A549 (cell line): ENCODE measurements at regions not wholly inside any gene's neighbourhood (a gene's known extent, or its start where the extent isn't known, plus 50 kb on each side); places are given as distances from the start of the nearest gene placed in this dataset.
A peak's percentile ranks its signal among the peaks of the same experiment; 100 is the strongest.

Experiments used
- ATAC-seq, 2 experiments: fragments of 200-7000 bp in 1 of 2; fragments of >200 bp in 1 of 2; cut with Nextera tagmentation in 1 of 2; cut with Tn5 transposase in 1 of 2; 3 replicates each; pipeline versions ENCODE4 v1.8.0 to v1.9.1; 2018 to 2020; ENCODE audit warnings: mild to moderate bottlenecking in 1 of 2, moderate library complexity in 1 of 2
- CTCF ChIA-PET: fragments of 300-600 bp; sonication (Branson Sonifier 250); formaldehyde crosslinking; extraction: SDS; loops from one replicate; lab custom pipeline; 2021; ENCODE audit warnings: antibody characterized with exemption, inconsistent platforms; lab: Yijun Ruan, JAX
- POLR2A ChIA-PET: fragments of 350-600 bp; formaldehyde crosslinking; extraction: SDS; loops from one replicate; lab custom pipeline; 2021; ENCODE audit warnings: antibody characterized with exemption, inconsistent platforms; lab: Yijun Ruan, JAX
- DNase-seq, 2 experiments: peaks; one replicate each; pipeline versions ENCODE4 v3.0.0 to v3.0.0-alpha.2; 2011 to 2016; ENCODE audit warnings: low read depth in 1 of 2, low spot score in 1 of 2
- FAIRE-seq: peaks from 2 replicates; lab custom pipeline; 2011; peaks lifted over from hg19 to GRCh38; lab: Jason Lieb, UNC
- H3K27ac ChIP-seq, 2 experiments: fragments of >200 bp; sonication (Bioruptor Twin); formaldehyde crosslinking; 3 replicates each; pipeline ENCODE4 v1.5.1; 2016 to 2017
- H3K4me1 ChIP-seq: fragments of >200 bp; sonication (Bioruptor Twin); formaldehyde crosslinking; 3 replicates; pipeline ENCODE4 v1.6.1; 2016
- H3K4me2 ChIP-seq: fragments of >200 bp; sonication (Bioruptor Twin); formaldehyde crosslinking; 3 replicates; pipeline ENCODE4 v1.6.1; 2016
- H3K4me3 ChIP-seq: fragments of >200 bp; sonication (Bioruptor Twin); formaldehyde crosslinking; 3 replicates; pipeline ENCODE4 v1.5.1; 2016
- H3K9me3 ChIP-seq: fragments of >200 bp; sonication (Bioruptor Twin); formaldehyde crosslinking; 3 replicates; pipeline ENCODE4 v1.6.1; 2016
- BHLHE40 ChIP-seq: IDR thresholded peaks from 2 replicates; pipeline ENCODE4 v1.6.1; 2012; ENCODE audit warnings: low read depth, low read length, inconsistent platforms
- CBX8 ChIP-seq: fragments of 200-600 bp; sonication (generic); IDR thresholded peaks from 2 replicates; pipeline ENCODE4 v1.6.1; 2016
- EP300 ChIP-seq, 2 experiments: fragments of >200 bp; sonication (Bioruptor Twin); formaldehyde crosslinking; IDR thresholded peaks; 2 replicates in 1 of 2; 3 replicates in 1 of 2; pipeline ENCODE4 v1.6.1; 2016 to 2017
- ESRRA ChIP-seq: fragments of 150-350 bp; IDR thresholded peaks from 2 replicates; pipeline ENCODE4 v1.6.1; 2014; ENCODE audit warnings: mild to moderate bottlenecking, low read length, borderline replicate concordance
- FOSB ChIP-seq: fragments of 250-450 bp; sonication (Bioruptor Pico); IDR thresholded peaks from 2 replicates; pipeline ENCODE4 v1.5.0; 2020; ENCODE audit warnings: mild to moderate bottlenecking, moderate library complexity
- FOSL2 ChIP-seq, 2 experiments: fragments of 450-650 bp in 1 of 2; fragments of >200 bp in 1 of 2; sonication (Bioruptor Twin) in 1 of 2; formaldehyde crosslinking; IDR thresholded peaks; 2 replicates each; pipeline versions ENCODE4 v1.5.0 to v1.6.1; 2016 to 2020; ENCODE audit warnings: mild to moderate bottlenecking in 1 of 2, moderate library complexity in 1 of 2
- HMGXB4 ChIP-seq: fragments of 250-450 bp; sonication (Bioruptor Pico); IDR thresholded peaks from 2 replicates; pipeline ENCODE4 v1.5.0; 2021; ENCODE audit warnings: mild to moderate bottlenecking, moderate library complexity, borderline replicate concordance
- HOXA7 ChIP-seq: fragments of 250-450 bp; sonication (Bioruptor Pico); IDR thresholded peaks from 2 replicates; pipeline ENCODE4 v1.5.0; 2020; ENCODE audit warnings: mild to moderate bottlenecking, moderate library complexity
- HOXB13 ChIP-seq: fragments of 250-450 bp; sonication (Bioruptor Pico); IDR thresholded peaks from 2 replicates; pipeline ENCODE4 v1.5.0; 2020; ENCODE audit warnings: low read depth, mild to moderate bottlenecking, moderate library complexity
- HOXB5 ChIP-seq: fragments of 250-450 bp; sonication (Bioruptor Pico); IDR thresholded peaks from 2 replicates; pipeline ENCODE4 v1.5.0; 2020; ENCODE audit warnings: mild to moderate bottlenecking, moderate library complexity
- JUN ChIP-seq, 2 experiments: fragments of >200 bp; sonication (Bioruptor Twin); formaldehyde crosslinking; IDR thresholded peaks; 2 replicates in 1 of 2; 3 replicates in 1 of 2; pipeline ENCODE4 v1.6.1; 2016 to 2017
- JUNB ChIP-seq: fragments of >200 bp; sonication (Bioruptor Twin); formaldehyde crosslinking; IDR thresholded peaks from 2 replicates; pipeline ENCODE4 v1.6.1; 2016
- MAX ChIP-seq: IDR thresholded peaks from 2 replicates; pipeline ENCODE4 v1.6.1; 2012
- MYC ChIP-seq: IDR thresholded peaks from 2 replicates; pipeline ENCODE4 v1.6.1; 2012; ENCODE audit warnings: mild to moderate bottlenecking, inconsistent platforms, low read length, improper control_type of control experiment, borderline replicate concordance
- PBX3 ChIP-seq: IDR thresholded peaks from 2 replicates; pipeline ENCODE4 v1.6.1; 2012
- POLR2A ChIP-seq: IDR thresholded peaks from 2 replicates; pipeline ENCODE4 v1.6.1; 2012; ENCODE audit warnings: mild to moderate bottlenecking, low read length
- RARB ChIP-seq: fragments of 250-450 bp; sonication (Bioruptor Pico); IDR thresholded peaks from 2 replicates; pipeline ENCODE4 v1.8.0; 2021; ENCODE audit warnings: mild to moderate bottlenecking, moderate library complexity
- RCOR1 ChIP-seq: fragments of 150-350 bp; IDR thresholded peaks from 2 replicates; pipeline ENCODE4 v1.6.1; 2014; ENCODE audit warnings: antibody characterized with exemption, low read length, low read depth
- REST ChIP-seq: fragments of 200-600 bp; sonication (generic); IDR thresholded peaks from 2 replicates; pipeline ENCODE4 v1.6.1; 2016; ENCODE audit warnings: antibody characterized with exemption, mild to moderate bottlenecking, moderate library complexity
- SMC3 ChIP-seq: fragments of >200 bp; sonication (Bioruptor Twin); formaldehyde crosslinking; IDR thresholded peaks from 3 replicates; pipeline ENCODE4 v1.6.1; 2018; ENCODE audit warnings: inconsistent platforms
- SREBF2 ChIP-seq: fragments of 450-650 bp; IDR thresholded peaks from 2 replicates; pipeline ENCODE4 v1.6.1; 2014; ENCODE audit warnings: mild to moderate bottlenecking, moderate library complexity
- ZNF302 ChIP-seq: fragments of 250-450 bp; sonication (Bioruptor Pico); IDR thresholded peaks from 2 replicates; pipeline ENCODE4 v1.9.0; 2021; ENCODE audit warnings: inconsistent platforms, mild to moderate bottlenecking, moderate library complexity
- ZSCAN20 ChIP-seq: fragments of 250-450 bp; sonication (Bioruptor Pico); IDR thresholded peaks from 2 replicates; pipeline ENCODE4 v1.8.0; 2022; ENCODE audit warnings: mild to moderate bottlenecking, moderate library complexity
- WGBS: methylation state at CpG from one replicate; pipeline ENCODE4 v1.1.6; 2017; ENCODE audit errors: missing lambda C conversion rate; 5-methylcytosine and 5-hydroxymethylcytosine counted together

- Histone ChIP-seq H3K4me3 (no peak overlapping the region), H3K27ac (peak overlapping the region in 1 of 2 experiments; percentile 14; a peak in 2 of 6 replicates), H3K4me2 (no peak overlapping the region), H3K4me1 (peaks cover 12% of the 10 kb centered on the region), H3K9me3 (no peaks in the 10 kb centered on the region)
- ChIA-PET CTCF (interaction anchor here (0.9 to 1.0 kb wide), 2 partner anchors 20 to 67 kb away, joined by 5 to 6 read pairs; no protein-coding TSS in a partner anchor), POLR2A (no interaction called here)
- WGBS: 89% methylated on average over 4 of the region's 4 CpGs
- FAIRE-seq: peak; percentile 54
- no peak for ATAC-seq
- DNase-seq: no peak
- no peak for TF ChIP-seq HOXB13 (CRISPR knock-in tag)
- TF ChIP-seq CBX8: no peak
- TF ChIP-seq MYC: no peak
- no peak for TF ChIP-seq EP300 (IDR thresholded peaks at IDR 0.05)
- no peak for TF ChIP-seq MAX
- no peak for TF ChIP-seq HOXA7 (CRISPR knock-in tag)
- TF ChIP-seq HOXB5: no peak
- no peak for TF ChIP-seq REST
- no peak for TF ChIP-seq SREBF2
- no peak for TF ChIP-seq FOSB (CRISPR knock-in tag)
- no peak for TF ChIP-seq ZNF302 (CRISPR knock-in tag)
- TF ChIP-seq RARB (CRISPR knock-in tag): no peak
- TF ChIP-seq FOSL2 (IDR thresholded peaks at IDR 0.05): no peak
- no peak for TF ChIP-seq FOSL2 (CRISPR knock-in tag; IDR thresholded peaks at IDR 0.05)
- TF ChIP-seq RCOR1: no peak
- no peak for TF ChIP-seq JUN (IDR thresholded peaks at IDR 0.05)
- TF ChIP-seq BHLHE40: no peak
- no peak for TF ChIP-seq PBX3
- TF ChIP-seq ZSCAN20: no peak
Observed at GRCh38 chr20:5667705-5668528, 57.1 kb upstream of the GPCPD1 start.

- H3K9me3 ChIP-seq: no peaks in the 10 kb centered on the region
- TF ChIP-seq JUNB: no peak
- TF ChIP-seq POLR2A: no peak
- TF ChIP-seq HMGXB4 (CRISPR knock-in tag): no peak
- no peak for TF ChIP-seq HOXB13 (CRISPR knock-in tag)
- TF ChIP-seq MYC: no peak
- TF ChIP-seq SREBF2: no peak
- TF ChIP-seq ZSCAN20: no peak
- no peak for TF ChIP-seq HOXA7 (CRISPR knock-in tag)
- no peak for TF ChIP-seq SMC3
- no peak for TF ChIP-seq REST
- no peak for TF ChIP-seq ESRRA
- TF ChIP-seq RCOR1: no peak
- TF ChIP-seq, all 56 proteins: peak for 0
- ATAC-seq (peak; percentile 25 to 44; a peak in 2 of 6 replicates), DNase-seq (no peak), FAIRE-seq (no peak)
- WGBS: 90% methylated on average over 2 of the region's 2 CpGs
- Histone ChIP-seq H3K4me3 (no peak overlapping the region), H3K4me2 (no peak overlapping the region), H3K4me1 (peaks cover 13% of the 10 kb centered on the region), H3K27ac (0 out of 6 replicates have a peak overlapping the region, but pooled peaks of 1 of the 2 experiments have one; percentile 9)
- ChIA-PET POLR2A (interaction anchor here (0.5 kb wide), 1 partner anchor 63 kb away, joined by 6 read pairs; no protein-coding TSS in a partner anchor), CTCF (interaction anchor here (0.7 to 1.2 kb wide), 3 partner anchors 18 to 136 kb away, joined by 3 to 4 read pairs (median 4); no protein-coding TSS in a partner anchor)
Observed at GRCh38 chr20:5665417-5665816, 54.6 kb upstream of the GPCPD1 start.
